H1 (cell line): ENCODE measurements at regions not wholly inside any gene's neighbourhood (a gene's known extent, or its start where the extent isn't known, plus 50 kb on each side); places are given as distances from the start of the nearest gene placed in this dataset.

Source experiments
- CTCF ChIA-PET: fragments of 300-600 bp; sonication (Branson Sonifier 250); formaldehyde crosslinking; loops from one replicate; lab custom pipeline; 2021; ENCODE audit not compliant: partially characterized antibody; lab: Charles Lee
- POLR2A ChIA-PET: fragments of 300-600 bp; sonication (Branson Sonifier 250); formaldehyde crosslinking; loops from one replicate; lab custom pipeline; 2021; ENCODE audit warnings: inconsistent platforms; ENCODE audit not compliant: partially characterized antibody; lab: Charles Lee
- DNase-seq, 2 experiments: peaks; one replicate each; pipeline versions ENCODE4 v3.0.0 to v3.0.0-alpha.2; 2010 to 2022; ENCODE audit warnings: low spot score in 2 of 2, low read depth in 1 of 2, mixed read lengths in 1 of 2
- FAIRE-seq: peaks from 2 replicates; lab custom pipeline; 2011; peaks lifted over from hg19 to GRCh38; lab: Jason Lieb, UNC
- H2AFZ ChIP-seq: 2 replicates; pipeline ENCODE4 v1.8.1; 2012; ENCODE audit warnings: low read length, inconsistent platforms
- H2AK5ac ChIP-seq: 2 replicates; pipeline ENCODE4 v1.6.1; 2013; ENCODE audit warnings: low read depth, low read length
- H2BK120ac ChIP-seq: replicated peaks from 2 replicates; pipeline ENCODE3; 2013; ENCODE audit warnings: low read depth, low read length, inconsistent platforms
- H2BK12ac ChIP-seq: 2 replicates; pipeline ENCODE4 v1.6.1; 2013; ENCODE audit warnings: low read depth, low read length
- H2BK15ac ChIP-seq: 2 replicates; pipeline ENCODE4 v1.6.1; 2013; ENCODE audit warnings: low read length
- H2BK20ac ChIP-seq: 2 replicates; pipeline ENCODE4 v1.6.1; 2013; ENCODE audit warnings: low read length
- H2BK5ac ChIP-seq: 2 replicates; pipeline ENCODE4 v1.6.1; 2013; ENCODE audit warnings: low read depth, low read length
- H3K14ac ChIP-seq: 2 replicates; pipeline ENCODE4 v1.6.1; 2013; ENCODE audit warnings: inconsistent platforms; ENCODE audit not compliant: insufficient read length
- H3K18ac ChIP-seq: 2 replicates; pipeline ENCODE4 v1.6.1; 2013; ENCODE audit warnings: low read length; ENCODE audit errors: extremely low read depth
- H3K23ac ChIP-seq: 2 replicates; pipeline ENCODE4 v1.6.1; 2013; ENCODE audit warnings: inconsistent platforms; ENCODE audit not compliant: insufficient read length
- H3K23me2 ChIP-seq: 2 replicates; pipeline ENCODE4 v1.6.1; 2013; ENCODE audit warnings: low read depth, low read length
- H3K27ac ChIP-seq: 2 replicates; pipeline ENCODE4 v1.6.1; 2011; ENCODE audit warnings: low read depth, low read length, inconsistent platforms
- H3K27me3 ChIP-seq, 4 experiments: replicated peaks in 1 of 4; 1 replicate in 1 of 4; 2 replicates in 3 of 4; pipeline versions ENCODE4 v1.6.1 to v1.8.1; 2011 to 2013; ENCODE audit warnings: low read length in 3 of 4, mild to moderate bottlenecking in 3 of 4, inconsistent platforms in 2 of 4, mixed read lengths in 2 of 4, moderate library complexity in 1 of 4; ENCODE audit not compliant: control insufficient read depth in 3 of 4, insufficient read depth in 3 of 4; ENCODE audit errors: extremely low read depth in 1 of 4
- H3K36me3 ChIP-seq, 4 experiments: 2 replicates each; pipeline versions ENCODE4 v1.6.1 to v1.8.1; 2011 to 2013; ENCODE audit warnings: mild to moderate bottlenecking in 4 of 4, low read length in 3 of 4, moderate library complexity in 2 of 4, control low read depth in 1 of 4, inconsistent platforms in 1 of 4; ENCODE audit not compliant: insufficient read depth in 4 of 4, control insufficient read depth in 2 of 4
- H3K4ac ChIP-seq: replicated peaks from 2 replicates; pipeline ENCODE3; 2013; ENCODE audit warnings: low read length, low read depth, mixed read lengths, inconsistent platforms; ENCODE audit not compliant: insufficient read length
- H3K4me1 ChIP-seq, 4 experiments: replicated peaks in 1 of 4; 1 replicate in 1 of 4; 2 replicates in 3 of 4; pipeline versions ENCODE4 v1.6.1 to v1.8.1; 2011 to 2013; ENCODE audit warnings: low read length in 3 of 4, inconsistent platforms in 2 of 4, mixed read lengths in 1 of 4; ENCODE audit not compliant: insufficient read depth in 4 of 4, control insufficient read depth in 3 of 4
- H3K4me2 ChIP-seq, 2 experiments: 2 replicates each; pipeline versions ENCODE4 v1.6.1 to v1.8.1; 2011 to 2013; ENCODE audit warnings: low read depth in 2 of 2, low read length in 2 of 2, control low read depth in 1 of 2, inconsistent platforms in 1 of 2, mild to moderate bottlenecking in 1 of 2; ENCODE audit not compliant: insufficient read depth in 1 of 2
- H3K4me3 ChIP-seq, 4 experiments: fragments of 200-600, 300-600 bp in 1 of 4; sonication (generic), shearing (Covaris generic), sonication (Bioruptor Twin) in 1 of 4; 2 replicates each; pipeline versions ENCODE4 v1.5.1 to v1.8.1; 2011 to 2016; ENCODE audit warnings: low read length in 4 of 4, low read depth in 3 of 4, control low read depth in 2 of 4, inconsistent platforms in 2 of 4, mild to moderate bottlenecking in 2 of 4, mixed read lengths in 1 of 4, moderate library complexity in 1 of 4; ENCODE audit not compliant: insufficient read depth in 2 of 4; ENCODE audit errors: extremely low read depth in 1 of 4
- H3K56ac ChIP-seq: replicated peaks from 2 replicates; pipeline ENCODE3; 2013; ENCODE audit warnings: low read depth, mild to moderate bottlenecking, mixed read lengths, low read length, inconsistent platforms; ENCODE audit not compliant: insufficient read length
- H3K79me1 ChIP-seq: 2 replicates; pipeline ENCODE4 v1.6.1; 2013; ENCODE audit warnings: low read depth, low read length, control low read depth
- H3K79me2 ChIP-seq, 2 experiments: 2 replicates each; pipeline versions ENCODE4 v1.6.1 to v1.8.1; 2012 to 2013; ENCODE audit warnings: low read length in 2 of 2, mild to moderate bottlenecking in 2 of 2, inconsistent platforms in 1 of 2; ENCODE audit not compliant: insufficient read depth in 2 of 2, control insufficient read depth in 1 of 2
- H3K9ac ChIP-seq, 4 experiments: replicated peaks in 1 of 4; 1 replicate in 1 of 4; 2 replicates in 3 of 4; pipeline versions ENCODE4 v1.6.1 to v1.8.1; 2011 to 2013; ENCODE audit warnings: low read depth in 3 of 4, low read length in 3 of 4, control low read depth in 2 of 4, mild to moderate bottlenecking in 2 of 4, moderate library complexity in 2 of 4, inconsistent platforms in 1 of 4; ENCODE audit errors: extremely low read depth in 1 of 4
- H3K9me3 ChIP-seq, 2 experiments: 2 replicates each; pipeline versions ENCODE4 v1.6.1 to v1.8.1; 2012 to 2013; ENCODE audit warnings: mild to moderate bottlenecking in 2 of 2, moderate library complexity in 2 of 2, control low read depth in 1 of 2, inconsistent platforms in 1 of 2, low read depth in 1 of 2, low read length in 1 of 2, mixed read lengths in 1 of 2; ENCODE audit not compliant: insufficient read depth in 2 of 2
- H4K20me1 ChIP-seq, 2 experiments: replicated peaks in 1 of 2; 2 replicates each; pipeline versions ENCODE3 to v1.8.1; 2011 to 2013; ENCODE audit warnings: inconsistent platforms in 2 of 2, low read length in 2 of 2, mild to moderate bottlenecking in 1 of 2; ENCODE audit not compliant: insufficient read depth in 2 of 2, control insufficient read depth in 1 of 2
- H4K5ac ChIP-seq: 2 replicates; pipeline ENCODE4 v1.6.1; 2013; ENCODE audit warnings: low read length, low read depth, mixed read lengths, inconsistent platforms; ENCODE audit not compliant: insufficient read length
- H4K8ac ChIP-seq: 2 replicates; pipeline ENCODE4 v1.8.0; 2013; ENCODE audit warnings: mild to moderate bottlenecking, moderate library complexity, low read length, inconsistent platforms; ENCODE audit not compliant: insufficient read depth; ENCODE audit errors: extremely low read depth
- H4K91ac ChIP-seq: replicated peaks from 2 replicates; pipeline ENCODE3; 2013; ENCODE audit warnings: low read length, mixed read lengths, inconsistent platforms; ENCODE audit not compliant: insufficient read length
- ATF2 ChIP-seq: IDR thresholded peaks from 2 replicates; pipeline ENCODE4 v1.6.1; 2012; ENCODE audit warnings: low read length, inconsistent platforms
- BCL11A ChIP-seq, 2 experiments: IDR thresholded peaks; one replicate each; pipeline ENCODE4 v1.6.1; 2011; ENCODE audit warnings: low read depth in 2 of 2, low read length in 2 of 2, mild to moderate bottlenecking in 2 of 2
- CHD2 ChIP-seq: IDR thresholded peaks from 2 replicates; pipeline ENCODE4 v1.6.1; 2012; ENCODE audit warnings: low read length, improper control_type of control experiment
- GTF2F1 ChIP-seq: IDR thresholded peaks from 2 replicates; pipeline ENCODE4 v1.6.1; 2012; ENCODE audit warnings: low read depth, low read length, improper control_type of control experiment, borderline replicate concordance
- PHF8 ChIP-seq: fragments of 200-600 bp; sonication (generic); conservative IDR thresholded peaks from 2 replicates; pipeline ENCODE4 v1.7.1; 2012; ENCODE audit warnings: low read depth, mild to moderate bottlenecking, inconsistent platforms, low read length, moderate library complexity
- POLR2A ChIP-seq, 2 experiments: IDR thresholded peaks; 1 replicate in 1 of 2; 2 replicates in 1 of 2; pipeline ENCODE4 v1.6.1; 2011; ENCODE audit warnings: low read depth in 2 of 2, low read length in 2 of 2, mild to moderate bottlenecking in 2 of 2; ENCODE audit errors: control extremely low read depth in 1 of 2
- POU5F1 ChIP-seq: IDR thresholded peaks from 2 replicates; pipeline ENCODE4 v1.6.1; 2011; ENCODE audit warnings: low read depth, mild to moderate bottlenecking, low read length, moderate library complexity
- RAD21 ChIP-seq, 2 experiments: IDR thresholded peaks in 1 of 2; conservative IDR thresholded peaks in 1 of 2; 2 replicates each; pipeline ENCODE4 v1.6.1; 2011; ENCODE audit warnings: low read depth in 2 of 2, low read length in 2 of 2, improper control_type of control experiment in 1 of 2, inconsistent platforms in 1 of 2, mild to moderate bottlenecking in 1 of 2, moderate library complexity in 1 of 2
- RXRA ChIP-seq: IDR thresholded peaks from 2 replicates; pipeline ENCODE4 v1.6.1; 2011; ENCODE audit warnings: low read depth, mild to moderate bottlenecking, low read length, moderate library complexity; ENCODE audit not compliant: insufficient read depth
- SAP30 ChIP-seq: fragments of 300-600 bp; sonication (generic); IDR thresholded peaks from 2 replicates; pipeline ENCODE4 v1.7.1; 2012; ENCODE audit warnings: low read length, moderate library complexity, mild to moderate bottlenecking, inconsistent platforms; ENCODE audit not compliant: insufficient read depth, insufficient replicate concordance
- SIN3A ChIP-seq, 2 experiments: IDR thresholded peaks in 1 of 2; conservative IDR thresholded peaks in 1 of 2; 2 replicates each; pipeline ENCODE4 v1.6.1; 2011 to 2012; ENCODE audit warnings: low read length in 2 of 2, improper control_type of control experiment in 1 of 2, low read depth in 1 of 2, mild to moderate bottlenecking in 1 of 2
- SP1 ChIP-seq: IDR thresholded peaks from 2 replicates; pipeline ENCODE4 v1.6.1; 2011; ENCODE audit warnings: low read depth, low read length
- TBP ChIP-seq: IDR thresholded peaks from 2 replicates; pipeline ENCODE4 v1.6.1; 2011; ENCODE audit warnings: low read depth, low read length, improper control_type of control experiment
- WGBS, 2 experiments: shearing (Covaris generic) in 1 of 2; methylation state at CpG; one replicate each; pipeline versions ENCODE4 v1.1.6 to v1.1.7; 2013 to 2015; ENCODE audit warnings: low lambda C conversion rate in 2 of 2, mixed read lengths in 2 of 2, inconsistent platforms in 1 of 2, low coverage in 1 of 2, missing lambda C conversion rate in 1 of 2; ENCODE audit not compliant: insufficient replicate concordance in 2 of 2, insufficient coverage in 1 of 2, insufficient read length in 1 of 2; ENCODE audit errors: extremely low coverage in 1 of 2, missing lambda C conversion rate in 1 of 2; 5-methylcytosine and 5-hydroxymethylcytosine counted together

DNA sequence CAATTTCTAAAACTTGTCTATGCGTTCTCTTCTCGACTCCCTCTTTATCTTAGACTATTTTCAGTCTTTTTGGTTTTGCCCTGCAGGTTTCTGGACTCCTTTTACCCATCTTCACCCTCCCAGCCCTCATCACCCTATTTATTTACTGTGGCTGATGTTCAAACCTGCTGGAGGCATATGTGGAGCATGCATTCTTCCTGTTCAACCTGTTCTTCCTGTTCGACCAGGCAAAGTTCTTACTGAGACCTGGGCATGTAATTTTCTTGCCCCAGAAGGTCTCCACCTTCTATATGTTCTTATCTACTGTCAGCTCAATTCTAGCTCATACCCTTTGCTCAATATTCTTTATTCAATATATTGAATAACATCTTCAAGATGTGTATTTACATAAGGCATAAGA lies 69.4 kb upstream of the AGA start:
- no peak overlapping the region for H4K91ac ChIP-seq
- H3K9me3 ChIP-seq: no peaks in the 10 kb centered on the region
- no peak overlapping the region for H2AFZ ChIP-seq
- CTCF ChIA-PET: no interaction called here
- H2BK120ac ChIP-seq: no peak overlapping the region
- no peaks in the 10 kb centered on the region for H3K23me2 ChIP-seq
- H2BK15ac ChIP-seq: no peak overlapping the region
- no peak overlapping the region for H2BK12ac ChIP-seq
- no peak overlapping the region for H3K4me3 ChIP-seq
- WGBS, 2 experiments: 90% methylated on average over 3 of the region's 3 CpGs; no CpG with 5 or more reads in 1 of the 2 experiments
- no peak overlapping the region for H4K5ac ChIP-seq
- POLR2A ChIA-PET: no interaction called here
- no peak overlapping the region for H2BK20ac ChIP-seq
- FAIRE-seq (no peak), DNase-seq (no peak)
- H2BK5ac ChIP-seq: no peak overlapping the region
- H3K36me3 ChIP-seq: no peaks in the 10 kb centered on the region
- no peaks in the 10 kb centered on the region for H3K27me3 ChIP-seq
- no peak overlapping the region for H3K23ac ChIP-seq
- H3K4ac ChIP-seq: no peak overlapping the region
- no peak overlapping the region for H3K56ac ChIP-seq
- H3K79me2 ChIP-seq: no peaks in the 10 kb centered on the region
- no peaks in the 10 kb centered on the region for H4K20me1 ChIP-seq
- no peak overlapping the region for H3K9ac ChIP-seq
- no peaks in the 10 kb centered on the region for H3K79me1 ChIP-seq
- H2AK5ac ChIP-seq: no peak overlapping the region
- H3K4me1 ChIP-seq: no peaks in the 10 kb centered on the region
- no peak overlapping the region for H3K18ac ChIP-seq
- no peak overlapping the region for H3K4me2 ChIP-seq
- H3K27ac ChIP-seq: no peak overlapping the region
- no peak overlapping the region for H4K8ac ChIP-seq
- H3K14ac ChIP-seq: no peak overlapping the region
- no peak for TF ChIP-seq RAD21 (IDR thresholded peaks at IDR 0.05 in 1 of 2, conservative IDR thresholded peaks at IDR 0.05 in 1 of 2; ENCODE audit: low read depth in 2 of 2, low read length in 2 of 2)
- TF ChIP-seq TBP: no peak
- TF ChIP-seq SP1: no peak
- no peak for TF ChIP-seq ATF2
- no peak for TF ChIP-seq RXRA
- no peak for TF ChIP-seq POU5F1
- TF ChIP-seq PHF8: no peak
- no peak for TF ChIP-seq CHD2
- no peak for TF ChIP-seq SIN3A (conservative IDR thresholded peaks at IDR 0.05 in 1 of 2, IDR thresholded peaks at IDR 0.05 in 1 of 2; ENCODE audit: low read depth in 1 of 2, low read length in 2 of 2)
- TF ChIP-seq SAP30: no peak
- TF ChIP-seq GTF2F1: no peak
- TF ChIP-seq BCL11A (IDR thresholded peaks at IDR 0.05; ENCODE audit: low read depth in 2 of 2, low read length in 2 of 2): no peak
- TF ChIP-seq POLR2A (IDR thresholded peaks at IDR 0.05; ENCODE audit: control extremely low read depth in 1 of 2, low read depth in 2 of 2, low read length in 2 of 2): no peak
